ENCODE measurements at regions not wholly inside any gene's neighbourhood (a gene's known extent, or its start where the extent isn't known, plus 50 kb on each side); places are given as distances from the start of the nearest gene placed in this dataset.

DNA sequence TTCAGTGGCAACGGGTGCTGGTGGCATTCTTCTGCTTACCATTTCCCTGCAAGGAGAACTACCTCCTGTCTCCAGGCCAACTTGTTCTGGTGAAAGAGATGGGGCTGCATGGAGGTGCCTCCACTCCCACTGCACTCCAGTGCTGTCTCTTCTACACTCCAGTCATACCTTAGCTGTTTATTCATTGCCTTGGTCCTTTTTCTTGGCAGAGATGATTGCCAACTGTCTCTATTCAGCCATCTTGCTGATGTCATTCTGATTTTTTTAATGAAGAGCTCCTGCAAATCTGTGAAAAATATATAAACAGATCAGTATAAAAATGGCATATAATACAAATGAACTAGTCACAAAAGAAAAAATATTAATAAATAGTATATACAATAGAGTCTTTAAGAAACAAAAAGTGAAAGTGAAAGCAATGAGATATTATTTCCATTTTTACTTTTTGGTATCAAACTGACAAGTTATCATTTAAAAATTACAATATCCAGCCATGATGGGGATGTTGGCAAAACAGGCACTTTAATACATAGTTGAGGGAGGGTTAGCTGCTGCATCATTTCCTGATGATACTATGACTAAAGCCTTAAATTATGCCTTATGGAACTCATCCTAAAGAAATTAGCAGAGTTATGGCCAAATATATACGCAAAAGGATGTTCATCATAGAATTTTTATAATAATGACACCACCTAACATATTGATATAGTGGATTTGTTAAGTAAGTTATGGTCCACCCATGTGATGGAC lies 109.4 kb downstream of the CARTPT start:
- TF ChIP-seq, protein P1, sequence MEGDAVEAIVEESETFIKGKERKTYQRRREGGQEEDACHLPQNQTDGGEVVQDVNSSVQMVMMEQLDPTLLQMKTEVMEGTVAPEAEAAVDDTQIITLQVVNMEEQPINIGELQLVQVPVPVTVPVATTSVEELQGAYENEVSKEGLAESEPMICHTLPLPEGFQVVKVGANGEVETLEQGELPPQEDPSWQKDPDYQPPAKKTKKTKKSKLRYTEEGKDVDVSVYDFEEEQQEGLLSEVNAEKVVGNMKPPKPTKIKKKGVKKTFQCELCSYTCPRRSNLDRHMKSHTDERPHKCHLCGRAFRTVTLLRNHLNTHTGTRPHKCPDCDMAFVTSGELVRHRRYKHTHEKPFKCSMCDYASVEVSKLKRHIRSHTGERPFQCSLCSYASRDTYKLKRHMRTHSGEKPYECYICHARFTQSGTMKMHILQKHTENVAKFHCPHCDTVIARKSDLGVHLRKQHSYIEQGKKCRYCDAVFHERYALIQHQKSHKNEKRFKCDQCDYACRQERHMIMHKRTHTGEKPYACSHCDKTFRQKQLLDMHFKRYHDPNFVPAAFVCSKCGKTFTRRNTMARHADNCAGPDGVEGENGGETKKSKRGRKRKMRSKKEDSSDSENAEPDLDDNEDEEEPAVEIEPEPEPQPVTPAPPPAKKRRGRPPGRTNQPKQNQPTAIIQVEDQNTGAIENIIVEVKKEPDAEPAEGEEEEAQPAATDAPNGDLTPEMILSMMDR (IDR thresholded peaks at IDR 0.05; ENCODE audit: low read length), result no peak
- TF ChIP-seq EZH2 (IDR thresholded peaks at IDR 0.05; ENCODE audit: borderline replicate concordance, low read length), result no peak

Data from OCI-LY1 (cell line).